D341Med (cell line): ENCODE measurements at regions not wholly inside any gene's neighbourhood (a gene's known extent, or its start where the extent isn't known, plus 50 kb on each side); places are given as distances from the start of the nearest gene placed in this dataset.
"Not testable (repeated sequence)": the region's sequence is repeated elsewhere in the genome, so short reads cannot be mapped to it uniquely, and the experiment has no call there.

Experiments
- DNase-seq: peaks from one replicate; pipeline ENCODE4 v3.0.0; 2012; ENCODE audit warnings: low spot score

DNA sequence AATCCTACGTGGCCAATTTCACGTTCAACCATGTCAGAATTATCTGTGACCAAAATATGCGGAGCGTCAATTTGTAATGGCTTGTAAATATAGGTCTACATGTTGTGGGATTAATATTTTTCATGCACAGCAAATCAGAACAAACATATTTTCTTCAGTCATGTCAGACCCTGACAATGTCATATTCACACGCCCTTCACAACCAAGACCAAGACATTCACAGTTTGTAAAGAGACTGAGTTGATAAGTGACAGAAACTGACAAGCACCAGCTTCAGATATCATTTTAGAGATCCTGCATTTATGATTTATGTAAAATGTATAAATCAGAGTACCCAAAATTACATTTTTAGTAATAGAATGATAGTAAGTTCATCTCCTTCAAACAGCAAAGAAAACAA lies 57.3 kb upstream of the NOVA1 start:
- no peak for DNase-seq

DNA sequence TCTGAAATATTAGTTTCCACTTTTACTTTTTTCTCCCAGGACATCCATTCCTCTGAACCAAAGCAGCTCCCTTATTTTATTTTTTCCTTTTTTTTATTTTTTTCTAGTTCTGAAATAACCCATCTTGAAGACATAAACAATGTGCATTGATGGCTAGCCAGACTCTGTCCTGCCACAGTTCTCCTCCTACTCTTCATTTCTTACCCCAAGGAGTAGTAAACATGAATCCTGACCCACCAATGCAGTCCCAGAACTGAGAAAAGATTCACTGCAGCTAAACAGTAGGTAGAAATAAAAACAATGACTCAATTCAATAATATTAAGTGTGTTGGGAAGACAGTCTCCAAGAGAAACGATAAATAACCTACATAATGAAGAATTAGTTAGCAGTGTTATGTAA lies 65.7 kb upstream of the NOVA1 start:
- DNase-seq, result no peak

DNA sequence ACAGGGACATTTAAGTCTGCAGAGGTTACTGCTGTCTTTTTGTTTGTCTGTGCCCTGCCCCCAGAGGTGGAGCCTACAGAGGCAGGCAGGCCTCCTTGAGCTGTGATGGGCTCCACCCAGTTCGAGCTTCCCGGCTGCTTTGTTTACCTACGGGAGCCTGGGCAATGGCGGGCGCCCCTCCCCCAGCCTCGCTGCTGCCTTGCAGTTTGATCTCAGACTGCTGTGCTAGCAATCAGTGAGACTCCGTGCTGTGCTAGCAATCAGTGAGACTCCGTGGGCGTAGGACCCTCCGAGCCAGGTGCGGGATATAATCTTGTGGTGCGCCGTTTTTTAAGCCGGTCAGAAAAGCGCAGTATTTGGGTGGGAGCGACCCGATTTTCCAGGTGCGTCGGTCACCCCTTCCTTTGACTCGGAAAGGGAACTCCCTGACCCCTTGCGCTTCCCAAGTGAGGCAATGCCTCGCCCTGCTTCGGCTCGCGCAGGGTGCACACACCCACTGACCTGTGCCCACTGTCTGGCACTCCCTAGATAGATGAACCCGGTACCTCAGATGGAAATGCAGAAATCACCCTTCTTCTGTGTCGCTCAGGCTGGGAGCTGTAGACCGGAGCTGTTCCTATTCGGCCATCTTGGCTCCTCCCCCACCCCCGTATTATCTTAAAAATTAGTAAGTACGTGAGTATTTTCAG lies 81.0 kb upstream of the NOVA1 start:
- not testable (repeated sequence) for DNase-seq

DNA sequence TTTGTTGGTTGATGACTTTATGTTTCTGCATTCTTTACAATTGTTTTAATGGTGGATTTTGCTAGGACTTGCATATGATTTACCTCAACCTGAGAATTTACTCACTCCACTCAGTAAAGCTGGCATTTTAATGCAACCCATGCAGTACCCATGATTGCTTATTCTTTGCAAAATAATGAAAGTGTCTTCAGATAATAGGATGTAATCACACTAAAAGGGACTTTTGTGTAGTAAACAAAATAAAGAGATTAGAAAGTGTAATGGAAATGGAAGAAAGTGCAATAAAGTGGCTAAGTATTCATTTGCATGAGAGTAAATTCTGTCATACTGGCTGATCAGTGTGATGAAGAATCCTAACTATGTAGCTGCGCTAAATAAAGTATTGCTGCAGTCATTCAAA lies 87.6 kb upstream of the NOVA1 start:
- no peak for DNase-seq

DNA sequence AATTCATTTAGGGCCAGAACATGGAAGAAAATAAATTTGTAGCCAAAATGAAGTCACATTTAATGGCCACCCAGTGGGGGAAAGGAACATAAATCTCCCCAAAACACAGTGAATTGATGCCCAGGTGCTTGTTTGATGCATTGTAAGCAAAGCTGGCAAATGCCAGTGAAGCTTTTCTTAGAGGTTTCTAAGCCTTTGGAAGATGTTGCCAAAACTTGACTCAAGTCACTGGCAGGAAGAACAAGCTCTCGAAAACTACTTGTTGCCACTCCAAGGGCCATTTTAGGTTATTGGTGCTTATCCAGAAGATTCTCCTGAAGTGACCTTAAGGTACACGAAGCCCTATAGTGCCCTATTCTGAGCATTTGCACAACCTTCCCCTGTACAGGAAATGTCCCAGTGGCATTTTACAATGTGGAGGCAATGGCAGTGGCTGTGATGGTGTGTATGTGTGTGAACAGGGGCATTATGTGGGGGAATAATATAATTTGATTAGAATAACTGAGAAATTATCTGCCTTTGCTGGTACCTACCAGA lies 89.5 kb upstream of the NOVA1 start:
- DNase-seq, result no peak

DNA sequence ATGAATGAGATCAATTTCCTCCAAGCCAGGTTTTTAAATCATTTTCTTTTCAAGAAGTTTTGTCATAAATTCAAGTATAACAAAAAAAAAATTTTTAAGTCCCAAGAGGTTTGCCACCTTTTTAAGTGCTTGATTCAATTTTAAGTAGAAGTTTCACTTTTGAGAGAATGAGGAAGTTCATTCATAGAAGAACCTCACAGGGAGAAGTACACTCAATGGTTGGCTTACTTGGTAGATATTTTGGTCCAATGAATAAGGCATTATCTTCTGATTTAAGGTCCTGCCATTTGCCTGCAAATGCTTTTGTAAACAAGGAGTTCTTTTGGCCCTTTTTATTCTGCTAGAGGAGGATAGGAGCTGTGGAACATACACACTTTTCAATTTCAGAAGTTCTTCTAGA lies 96.7 kb upstream of the NOVA1 start:
- no peak for DNase-seq

DNA sequence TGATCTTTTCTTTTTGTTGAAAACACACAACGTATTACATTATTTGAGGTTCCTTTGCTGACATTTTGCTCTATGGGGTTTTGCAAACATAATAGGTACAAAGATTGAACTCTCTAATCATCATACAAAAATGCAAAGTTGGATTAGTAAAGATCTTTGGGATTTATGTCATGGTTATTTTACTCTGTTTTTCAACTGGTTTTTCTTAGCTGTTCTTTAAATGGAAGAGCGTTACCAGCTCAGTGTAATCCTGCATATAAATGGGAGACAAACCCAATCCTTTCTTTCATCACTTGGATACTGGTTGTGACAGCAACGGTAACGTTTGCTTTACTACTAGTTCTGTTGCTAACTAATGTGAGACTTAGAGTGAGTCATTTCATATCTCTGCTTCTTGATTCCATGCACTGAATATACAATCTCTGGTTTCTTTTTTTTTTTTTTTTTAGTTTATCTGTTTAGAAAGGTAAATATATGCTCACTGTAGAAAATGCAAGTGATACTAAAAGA lies 104.9 kb upstream of the NOVA1 start:
- DNase-seq, result no peak

DNA sequence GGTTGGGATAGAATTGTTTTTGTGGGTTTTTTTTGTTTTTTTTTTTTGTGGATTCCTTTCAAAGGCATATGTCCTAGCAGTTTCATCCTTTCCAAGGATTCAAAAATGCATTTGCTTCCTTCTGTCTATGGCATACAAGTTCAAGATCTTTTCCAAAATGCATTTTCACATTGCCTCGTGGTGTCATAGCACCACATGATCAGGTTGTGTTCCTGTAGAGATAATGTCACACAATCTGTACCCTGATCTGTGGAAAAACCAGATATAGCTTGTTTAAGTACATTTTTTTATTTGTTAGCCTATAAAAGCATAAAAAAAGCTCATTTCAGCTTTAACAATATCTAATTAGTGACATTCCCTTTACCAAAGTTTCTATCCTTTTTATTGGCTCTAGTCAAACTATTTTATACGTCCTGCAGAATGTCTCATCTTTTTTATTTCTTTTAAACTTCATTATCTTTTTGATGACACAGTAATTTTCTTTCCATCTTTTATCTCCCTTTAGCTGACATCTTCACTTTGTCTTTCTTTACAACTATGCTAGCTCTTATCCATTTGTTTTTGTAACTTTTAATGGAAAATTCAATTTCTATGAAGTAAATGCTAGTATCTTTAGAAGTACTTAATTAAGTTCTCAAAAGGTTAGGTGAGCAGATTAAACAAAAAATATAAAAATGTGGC lies 106.0 kb upstream of the NOVA1 start:
- no peak for DNase-seq

DNA sequence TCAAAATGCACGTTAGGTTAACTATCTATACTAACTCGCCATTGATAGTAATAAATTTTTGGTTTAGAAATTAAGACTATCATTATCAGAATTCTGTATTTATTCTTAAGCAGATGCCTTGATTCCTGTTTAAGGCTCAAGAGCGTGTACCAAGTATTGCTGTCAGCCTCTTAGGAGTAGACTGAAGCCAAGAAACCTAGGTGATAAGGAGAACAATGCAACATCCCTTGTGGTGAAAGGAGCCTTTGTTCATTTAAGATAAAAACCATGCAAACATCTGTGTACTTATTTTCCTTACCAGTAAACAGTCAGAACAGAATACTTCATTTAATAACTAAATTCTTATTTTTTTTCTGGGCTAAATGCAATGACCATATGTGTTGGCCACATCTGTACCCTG lies 109.4 kb upstream of the NOVA1 start:
- no peak for DNase-seq

DNA sequence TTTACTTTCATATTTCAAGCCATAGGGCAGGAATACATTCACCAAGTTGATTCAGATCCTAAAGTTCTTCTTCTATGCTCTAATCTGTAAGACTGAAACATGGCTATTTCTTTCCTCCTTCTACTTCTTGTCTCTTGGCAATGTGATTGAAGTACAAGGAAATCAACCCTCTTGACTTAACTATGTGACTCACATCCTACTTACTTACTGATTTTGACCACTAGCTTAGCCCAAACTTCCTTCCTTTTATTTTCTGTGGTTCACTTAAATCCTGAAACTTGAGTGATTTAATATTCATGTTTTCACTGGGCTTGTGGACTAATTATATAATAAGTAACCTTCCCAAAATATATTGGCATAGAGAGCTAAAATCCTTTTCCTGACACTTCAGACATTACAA lies 111.2 kb upstream of the NOVA1 start:
- DNase-seq, result no peak

DNA sequence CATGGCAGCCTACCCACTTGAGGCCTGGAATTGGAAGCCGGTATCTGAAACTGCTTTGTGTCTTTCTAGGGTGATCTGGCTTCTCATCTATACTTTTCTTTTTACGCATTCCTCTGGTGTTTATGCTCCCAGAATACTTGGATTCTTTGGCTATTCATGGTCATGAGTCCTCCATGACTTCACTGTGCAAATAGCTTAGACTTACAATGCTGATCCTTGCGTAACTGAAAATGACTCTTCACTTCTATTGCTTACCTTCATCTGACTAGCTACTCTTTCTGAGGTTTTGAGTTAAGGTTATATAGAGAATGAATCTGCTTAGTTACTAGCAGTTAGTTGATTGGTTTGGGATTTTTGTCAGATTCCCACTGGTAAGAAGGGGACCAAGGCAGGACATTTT lies 121.7 kb upstream of the NOVA1 start:
- DNase-seq, result no peak

DNA sequence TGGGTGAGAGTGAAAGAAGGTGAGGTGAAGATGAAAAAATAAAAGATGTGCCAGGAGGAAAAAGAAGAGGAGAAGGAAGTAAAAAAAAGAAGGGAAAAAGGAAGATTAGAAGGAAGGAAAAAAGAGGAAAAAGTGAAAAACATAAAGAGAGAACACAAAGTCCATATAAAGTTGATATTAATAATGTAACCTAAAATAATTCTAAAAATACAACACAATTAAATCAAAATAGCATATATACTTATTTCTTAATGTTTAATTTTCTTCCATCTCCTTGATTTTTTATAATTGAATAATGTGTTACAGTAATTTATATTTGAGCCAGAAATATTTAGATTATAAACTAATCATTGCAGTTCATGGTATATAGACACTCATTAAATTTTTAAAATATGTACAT lies 124.4 kb upstream of the NOVA1 start:
- no peak for DNase-seq

DNA sequence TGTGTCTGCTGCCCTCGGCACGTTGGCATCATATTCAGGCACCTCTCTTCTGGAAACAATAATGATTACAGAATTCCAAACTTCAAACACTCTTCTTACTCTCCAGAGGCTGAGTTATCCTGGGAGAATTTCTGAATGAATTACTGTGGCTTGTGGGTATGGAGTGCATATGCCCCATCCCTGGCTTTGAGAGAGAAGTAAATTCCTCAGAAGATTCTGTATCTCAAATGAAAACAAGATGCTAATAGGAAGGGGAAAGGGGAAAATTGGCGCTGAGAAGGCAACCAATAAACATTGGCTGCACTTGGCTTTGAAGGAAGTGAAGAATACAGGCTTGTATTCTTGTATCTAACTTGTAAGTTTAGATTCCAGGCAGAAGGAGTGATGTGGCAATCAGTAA lies 132.0 kb upstream of the NOVA1 start:
- DNase-seq, result no peak

DNA sequence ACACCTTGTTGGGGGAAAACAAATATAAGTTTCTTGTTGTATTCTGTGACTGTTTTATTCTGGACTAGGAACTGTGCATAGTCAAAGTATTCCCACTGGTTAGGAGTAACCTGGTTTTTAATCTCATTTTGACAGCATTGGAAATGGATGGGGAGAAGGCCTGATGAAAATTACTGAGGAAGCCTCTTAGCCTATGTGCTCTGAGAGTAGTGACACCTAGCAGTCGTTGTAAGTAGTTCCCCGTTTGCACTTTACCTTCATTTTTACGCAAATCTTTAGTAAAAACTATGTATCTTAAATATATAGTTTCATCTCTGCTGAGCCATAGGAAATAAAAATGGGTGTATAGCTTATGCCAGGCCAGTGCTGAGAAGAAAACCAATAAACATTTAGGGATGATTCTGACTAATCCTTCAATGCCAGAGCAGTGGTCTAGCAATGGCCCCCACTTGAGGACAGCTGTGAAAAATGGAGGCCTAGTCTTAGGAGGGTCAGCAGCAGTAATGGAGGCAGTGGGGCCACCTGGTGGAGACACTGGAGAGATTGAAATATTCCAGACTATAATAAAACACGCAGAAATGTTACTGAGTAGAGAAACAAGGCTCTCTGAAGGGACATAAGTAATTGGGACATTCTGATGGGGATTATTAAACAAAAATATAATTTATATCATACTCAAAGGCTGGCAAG lies 133.2 kb upstream of the NOVA1 start:
- peak; percentile 62 for DNase-seq

DNA sequence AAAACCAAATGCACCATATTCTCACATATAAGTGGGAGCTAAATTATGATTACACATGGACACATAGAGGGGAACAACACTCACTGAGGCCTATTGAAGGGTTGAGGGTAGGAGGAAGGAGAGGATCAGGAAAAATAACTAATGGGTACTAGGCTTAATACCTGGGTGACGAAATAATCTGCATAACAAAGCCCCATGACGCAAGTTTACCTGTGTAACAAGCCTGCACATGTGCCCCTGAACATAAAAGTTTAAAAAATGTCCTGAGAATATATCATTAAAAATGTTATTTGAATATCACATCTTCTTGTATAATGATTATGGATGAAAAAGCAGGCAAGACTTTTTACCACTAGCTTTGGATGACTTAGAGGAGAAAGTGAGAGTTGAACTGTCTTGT lies 138.0 kb upstream of the NOVA1 start:
- DNase-seq, result no peak

DNA sequence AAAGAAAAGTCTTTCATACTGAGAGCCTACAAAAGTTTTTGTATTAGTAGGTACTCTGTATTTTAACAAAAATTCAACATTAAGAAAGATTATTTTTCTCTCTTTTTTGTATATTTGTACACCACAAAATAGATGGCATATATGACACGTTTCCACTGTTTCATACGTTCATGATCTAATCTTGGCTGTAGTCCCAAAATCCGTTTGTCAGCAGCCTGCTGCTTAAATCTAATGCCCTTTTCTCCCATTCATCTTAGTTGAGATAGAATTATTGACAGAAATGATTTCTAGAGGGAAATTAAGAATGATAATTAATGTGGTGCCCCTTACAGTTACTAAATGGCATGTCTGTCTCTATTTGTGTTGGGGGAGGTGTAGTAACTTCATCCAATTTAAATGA lies 140.7 kb upstream of the NOVA1 start:
- no peak for DNase-seq

DNA sequence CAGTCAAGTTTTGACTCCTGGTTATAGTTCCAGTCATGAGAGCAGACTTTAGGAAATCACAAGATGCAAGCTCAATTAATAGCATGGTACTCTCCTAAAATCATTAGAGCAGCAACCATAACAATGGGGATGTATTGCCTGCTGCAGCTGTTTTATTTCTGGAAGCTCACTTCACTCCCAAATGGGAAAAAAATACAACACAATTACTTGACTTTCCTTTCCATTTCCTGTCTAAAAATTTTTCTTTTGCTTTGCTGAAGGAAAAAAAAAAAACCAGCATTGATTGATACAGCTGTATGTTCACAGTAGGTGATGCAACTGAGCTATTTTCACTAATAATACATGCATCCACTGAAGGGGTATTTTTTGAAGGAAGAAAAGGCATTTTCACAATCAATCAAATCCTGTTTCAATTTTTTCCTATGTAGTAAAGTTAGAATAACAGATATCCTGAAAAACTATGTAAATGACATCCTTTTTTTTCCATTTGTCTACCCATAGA lies 143.9 kb upstream of the NOVA1 start:
- DNase-seq, result no peak

DNA sequence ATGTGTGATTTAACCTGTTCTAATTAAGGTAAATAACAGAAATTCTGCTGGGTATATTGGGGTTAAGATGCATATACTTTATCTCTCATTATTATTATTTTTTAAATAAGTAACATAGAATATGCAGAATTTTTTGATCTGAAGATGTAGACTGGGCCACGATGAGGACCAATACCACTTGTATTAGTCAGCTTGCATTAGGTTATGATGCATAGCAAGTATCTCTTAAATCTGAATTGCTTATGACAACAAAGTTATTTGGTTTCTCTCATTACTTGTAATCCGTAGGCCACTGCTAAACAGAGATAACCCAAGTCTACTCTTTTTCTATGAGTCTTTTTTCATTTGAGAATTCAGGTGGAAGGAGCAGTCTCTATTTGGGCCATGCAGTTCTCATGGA lies 145.5 kb upstream of the NOVA1 start:
- no peak for DNase-seq

DNA sequence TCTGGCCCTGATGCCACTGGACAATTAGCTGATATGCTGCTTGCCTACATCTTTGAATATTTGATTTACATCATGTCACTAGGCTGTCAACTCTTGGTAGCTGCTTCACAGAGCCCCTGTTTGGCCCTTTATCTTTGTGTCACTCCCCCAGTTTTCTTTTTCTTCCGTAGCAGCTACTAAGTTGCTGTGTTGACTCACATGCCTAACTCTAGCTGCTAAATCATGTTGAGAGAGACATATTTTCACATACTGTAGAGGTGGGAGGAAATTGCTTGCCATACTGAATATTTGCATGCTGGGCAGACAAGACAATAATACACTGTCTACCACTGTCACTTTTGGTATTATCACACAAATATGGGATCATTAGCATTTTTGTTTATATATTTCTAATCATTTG lies 147.1 kb upstream of the NOVA1 start:
- no peak for DNase-seq

DNA sequence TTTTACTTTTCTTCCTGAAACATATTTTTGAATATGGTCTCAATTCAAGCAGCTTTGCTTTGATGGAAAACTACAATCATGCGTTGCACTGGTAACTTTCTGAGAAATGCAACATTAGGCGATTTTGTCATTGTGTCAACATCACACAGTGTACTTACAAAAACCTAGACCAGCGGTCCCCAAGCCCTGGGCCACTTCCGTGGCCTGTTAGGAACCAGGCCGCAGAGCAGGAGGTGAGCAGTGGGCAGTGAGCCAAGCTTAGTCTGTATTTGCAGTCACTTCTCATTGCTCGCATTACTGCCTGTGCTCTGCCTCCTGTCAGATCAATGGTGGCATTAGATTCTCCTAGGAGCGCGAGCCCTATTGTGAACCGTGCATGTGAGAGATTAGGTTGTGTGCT lies 163.7 kb upstream of the NOVA1 start:
- no peak for DNase-seq

DNA sequence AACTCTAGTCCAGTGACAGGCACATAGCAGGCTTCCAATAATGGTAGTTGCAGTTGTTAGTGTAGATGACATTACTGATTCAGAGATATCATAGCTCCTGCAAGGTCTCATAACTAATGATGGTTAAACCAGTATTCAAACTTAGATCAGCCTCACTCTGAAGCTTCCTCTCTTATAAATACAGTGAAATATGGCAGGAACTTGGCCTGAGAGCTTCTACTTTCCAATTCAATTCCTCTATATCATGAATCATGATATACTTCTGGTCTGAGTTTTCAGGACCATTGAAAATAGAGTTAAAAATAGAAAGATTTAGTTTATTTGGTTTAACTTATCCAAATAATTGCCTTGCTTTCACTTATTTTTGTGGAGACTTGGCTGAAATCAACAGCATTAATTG lies 167.5 kb upstream of the NOVA1 start:
- DNase-seq, result no peak

DNA sequence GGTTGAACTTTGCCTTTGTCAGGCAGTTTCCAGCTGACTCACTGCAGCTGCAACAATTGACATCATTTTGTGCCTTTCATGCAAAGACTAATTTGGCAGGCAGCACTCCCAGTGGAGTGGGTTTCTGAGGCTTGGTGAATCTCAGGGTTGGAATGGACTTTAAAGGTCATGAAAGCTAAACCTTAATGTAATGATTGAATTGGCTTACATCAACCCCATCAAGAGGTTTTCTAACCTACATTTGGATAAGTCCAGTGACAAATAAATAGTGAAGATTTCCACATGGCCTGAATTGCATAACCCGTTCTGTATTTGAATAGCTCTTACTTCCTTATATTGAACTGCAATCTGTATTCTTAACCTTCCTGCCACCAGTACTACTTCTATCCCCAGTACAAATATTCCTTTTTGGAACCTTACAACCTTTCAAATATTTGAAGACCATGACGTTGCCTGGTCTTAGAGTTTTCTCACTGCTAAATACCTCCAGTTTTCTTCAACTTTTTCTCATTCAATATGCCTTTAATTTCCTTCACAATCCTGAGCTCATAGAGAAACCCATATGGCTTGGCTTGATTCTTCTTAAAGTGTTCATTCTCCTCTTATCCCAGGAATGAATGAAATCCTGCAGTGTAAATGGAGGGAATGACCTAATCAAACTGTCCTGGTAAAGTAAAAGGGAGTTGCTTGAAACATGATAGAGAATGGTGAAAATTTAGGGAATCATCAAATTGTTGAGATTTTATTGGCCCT lies 168.1 kb upstream of the NOVA1 start:
- DNase-seq, result no peak
